Mesenchymal stem cell (in vitro differentiated cells and primary cell): ENCODE measurements at regions not wholly inside any gene's neighbourhood (a gene's known extent, or its start where the extent isn't known, plus 50 kb on each side); places are given as distances from the start of the nearest gene placed in this dataset.

ENCODE experiments used
- DNase-seq: peaks from one replicate; pipeline ENCODE4 v3.0.0-alpha.2; 2013
- H2AFZ ChIP-seq: one replicate; pipeline ENCODE4 v1.6.1; 2013; ENCODE audit warnings: low read depth, mild to moderate bottlenecking, control low read depth, inconsistent platforms, low read length, moderate library complexity
- H2AK5ac ChIP-seq: 2 replicates; pipeline ENCODE4 v1.6.1; 2013; ENCODE audit warnings: low read length, moderate library complexity, mild to moderate bottlenecking, inconsistent platforms; ENCODE audit not compliant: severe bottlenecking
- H2BK120ac ChIP-seq: one replicate; pipeline ENCODE4 v1.6.1; 2013; ENCODE audit warnings: low read depth, mild to moderate bottlenecking, inconsistent platforms, low read length, moderate library complexity
- H2BK12ac ChIP-seq, 2 experiments: one replicate each; pipeline ENCODE4 v1.6.1; 2013; ENCODE audit warnings: inconsistent platforms in 2 of 2, low read length in 2 of 2, mild to moderate bottlenecking in 2 of 2, moderate library complexity in 2 of 2, control low read depth in 1 of 2
- H2BK15ac ChIP-seq: one replicate; pipeline ENCODE4 v1.6.1; 2013; ENCODE audit warnings: mild to moderate bottlenecking, low read depth, inconsistent platforms; ENCODE audit not compliant: poor library complexity, severe bottlenecking
- H2BK5ac ChIP-seq: 2 replicates; pipeline ENCODE4 v1.6.1; 2013; ENCODE audit warnings: low read depth, mild to moderate bottlenecking, low read length, control low read depth, inconsistent platforms; ENCODE audit not compliant: poor library complexity, severe bottlenecking
- H3K14ac ChIP-seq, 2 experiments: one replicate each; pipeline ENCODE4 v1.6.1; 2013; ENCODE audit warnings: inconsistent platforms in 2 of 2, low read length in 2 of 2, control low read depth in 1 of 2, mild to moderate bottlenecking in 1 of 2, moderate library complexity in 1 of 2
- H3K18ac ChIP-seq, 2 experiments: one replicate each; pipeline ENCODE4 v1.6.1; 2013; ENCODE audit warnings: inconsistent platforms in 2 of 2, low read length in 2 of 2, control low read depth in 1 of 2, low read depth in 1 of 2, mild to moderate bottlenecking in 1 of 2
- H3K23ac ChIP-seq, 2 experiments: one replicate each; pipeline ENCODE4 v1.6.1; 2013; ENCODE audit warnings: inconsistent platforms in 2 of 2, low read length in 2 of 2, mild to moderate bottlenecking in 2 of 2, moderate library complexity in 2 of 2, control low read depth in 1 of 2
- H3K27ac ChIP-seq: 2 replicates; pipeline ENCODE4 v1.5.1; 2013; ENCODE audit warnings: mild to moderate bottlenecking, moderate library complexity, low read length, control low read depth, inconsistent platforms; ENCODE audit not compliant: poor library complexity, severe bottlenecking
- H3K27me3 ChIP-seq, 2 experiments: 2 replicates each; pipeline versions ENCODE4 v1.6.1 to v1.7.0; 2013; ENCODE audit warnings: low read length in 2 of 2, mild to moderate bottlenecking in 2 of 2, moderate library complexity in 2 of 2, control low read depth in 1 of 2, inconsistent platforms in 1 of 2; ENCODE audit not compliant: control insufficient read depth in 1 of 2, insufficient read depth in 1 of 2
- H3K36me3 ChIP-seq, 2 experiments: 2 replicates each; pipeline versions ENCODE4 v1.6.1 to v1.7.0; 2013; ENCODE audit warnings: low read length in 2 of 2, control low read depth in 1 of 2, inconsistent platforms in 1 of 2, low read depth in 1 of 2, mild to moderate bottlenecking in 1 of 2; ENCODE audit not compliant: insufficient read depth in 2 of 2, control insufficient read depth in 1 of 2
- H3K4ac ChIP-seq, 2 experiments: one replicate each; pipeline ENCODE4 v1.6.1; 2013; ENCODE audit warnings: inconsistent platforms in 2 of 2, low read length in 2 of 2, mild to moderate bottlenecking in 2 of 2, moderate library complexity in 2 of 2, control low read depth in 1 of 2, low read depth in 1 of 2
- H3K4me1 ChIP-seq: 2 replicates; pipeline ENCODE4 v1.6.1; 2013; ENCODE audit warnings: low read depth, low read length, control low read depth; ENCODE audit not compliant: control insufficient read depth, insufficient read depth
- H3K4me2 ChIP-seq: 2 replicates; pipeline ENCODE4 v1.6.1; 2013; ENCODE audit warnings: low read length, mild to moderate bottlenecking, inconsistent platforms; ENCODE audit not compliant: poor library complexity, severe bottlenecking
- H3K4me3 ChIP-seq, 2 experiments: 2 replicates each; pipeline versions ENCODE4 v1.5.1 to v1.7.0; 2013; ENCODE audit warnings: low read length in 2 of 2, mild to moderate bottlenecking in 2 of 2, control low read depth in 1 of 2, low read depth in 1 of 2; ENCODE audit not compliant: insufficient read depth in 1 of 2
- H3K79me1 ChIP-seq: replicated peaks from 2 replicates; pipeline ENCODE4 v1.6.1; 2013; ENCODE audit warnings: mild to moderate bottlenecking, control low read depth, low read length, inconsistent platforms; ENCODE audit not compliant: poor library complexity, severe bottlenecking
- H3K9ac ChIP-seq: 2 replicates; pipeline ENCODE4 v1.7.0; 2013; ENCODE audit warnings: mild to moderate bottlenecking, low read length, moderate library complexity
- H3K9me3 ChIP-seq: 2 replicates; pipeline ENCODE4 v1.7.0; 2013; ENCODE audit warnings: mild to moderate bottlenecking, low read length; ENCODE audit not compliant: control insufficient read depth
- H4K8ac ChIP-seq: one replicate; pipeline ENCODE4 v1.6.1; 2013; ENCODE audit warnings: inconsistent platforms, mild to moderate bottlenecking, low read length, moderate library complexity
- H4K91ac ChIP-seq: one replicate; pipeline ENCODE4 v1.6.1; 2013; ENCODE audit warnings: mild to moderate bottlenecking, low read length, inconsistent platforms
- WGBS: methylation state at CpG from one replicate; pipeline ENCODE4 v1.1.7; 2013; ENCODE audit warnings: mixed read lengths; 5-methylcytosine and 5-hydroxymethylcytosine counted together

GRCh38 chr5:144548936-144549335, 378.3 kb downstream of the KCTD16 start:
- Histone ChIP-seq H2BK12ac (no peak overlapping the region), H2AK5ac (no peak overlapping the region), H3K9ac (no peak overlapping the region), H3K4me2 (no peak overlapping the region), H2BK15ac (no peak overlapping the region), H3K4me3 (no peak overlapping the region), H2BK5ac (no peak overlapping the region), H3K36me3 (no peaks in the 10 kb centered on the region), H3K9me3 (no peaks in the 10 kb centered on the region), H3K23ac (no peak overlapping the region), H4K91ac (no peak overlapping the region), H3K14ac (no peak overlapping the region), H3K27me3 (no peaks in the 10 kb centered on the region), H3K4me1 (no peaks in the 10 kb centered on the region), H3K18ac (peak overlapping the region in 1 of 2 experiments; percentile 12), H4K8ac (no peak overlapping the region), H3K79me1 (no peaks in the 10 kb centered on the region), H3K27ac (no peak overlapping the region), H2AFZ (no peak overlapping the region), H3K4ac (no peak overlapping the region), H2BK120ac (no peak overlapping the region)
- DNase-seq = no peak
- WGBS = 98% methylated on average over 2 of the region's 2 CpGs

- Histone ChIP-seq H3K27ac (no peak overlapping the region), H3K18ac (no peak overlapping the region), H4K8ac (no peak overlapping the region), H4K91ac (no peak overlapping the region), H2BK5ac (no peak overlapping the region), H3K4me3 (no peak overlapping the region), H3K4ac (no peak overlapping the region), H2BK120ac (no peak overlapping the region), H3K14ac (no peak overlapping the region), H2AK5ac (no peak overlapping the region), H3K9me3 (no peaks in the 10 kb centered on the region), H3K4me2 (no peak overlapping the region), H3K27me3 (no peaks in the 10 kb centered on the region), H2BK12ac (no peak overlapping the region), H3K23ac (no peak overlapping the region), H2BK15ac (no peak overlapping the region), H3K36me3 (no peaks in the 10 kb centered on the region), H3K79me1 (no peaks in the 10 kb centered on the region), H3K9ac (no peak overlapping the region), H3K4me1 (no peaks in the 10 kb centered on the region), H2AFZ (no peak overlapping the region)
- DNase-seq = no peak
- no CpG with 5 or more reads among the region's 1 CpG for WGBS
Measured at GRCh38 chr5:144547098-144547499, 376.4 kb downstream of the KCTD16 start.

- Histone ChIP-seq H2BK15ac (no peak overlapping the region), H2BK5ac (no peak overlapping the region), H3K9ac (no peak overlapping the region), H4K8ac (no peak overlapping the region), H2BK120ac (no peak overlapping the region), H3K36me3 (no peaks in the 10 kb centered on the region), H2AK5ac (no peak overlapping the region), H2AFZ (no peak overlapping the region), H3K4me2 (no peak overlapping the region), H3K27ac (no peak overlapping the region), H3K27me3 (no peaks in the 10 kb centered on the region), H3K14ac (no peak overlapping the region), H3K79me1 (no peaks in the 10 kb centered on the region), H3K4me3 (no peak overlapping the region), H2BK12ac (no peak overlapping the region), H3K4ac (no peak overlapping the region), H3K18ac (no peak overlapping the region), H3K4me1 (no peaks in the 10 kb centered on the region), H3K23ac (no peak overlapping the region), H4K91ac (no peak overlapping the region), H3K9me3 (peaks cover 6% of the 10 kb centered on the region)
- 100% methylated on average over 1 of the region's 3 CpGs for WGBS
- no peak for DNase-seq
Measured at GRCh38 chr5:144538845-144539244, 368.2 kb downstream of the KCTD16 start.
